H9 (cell line): ENCODE measurements at regions not wholly inside any gene's neighbourhood (a gene's known extent, or its start where the extent isn't known, plus 50 kb on each side); places are given as distances from the start of the nearest gene placed in this dataset.

Experiments
- DNase-seq: peaks from one replicate; pipeline ENCODE4 v3.0.0-alpha.2; 2017
- H2AFZ ChIP-seq: one replicate; pipeline ENCODE4 v1.6.1; 2013; ENCODE audit warnings: mild to moderate bottlenecking, low read length, control low read depth, moderate library complexity
- H2AK5ac ChIP-seq: 2 replicates; pipeline ENCODE4 v1.6.1; 2013; ENCODE audit warnings: low read length, control low read depth, mixed read lengths; ENCODE audit not compliant: insufficient read length
- H2BK120ac ChIP-seq: one replicate; pipeline ENCODE4 v1.6.1; 2013; ENCODE audit warnings: low read depth, mild to moderate bottlenecking, low read length, control low read depth, inconsistent platforms; ENCODE audit not compliant: poor library complexity, severe bottlenecking
- H2BK12ac ChIP-seq: 2 replicates; pipeline ENCODE4 v1.6.1; 2013; ENCODE audit warnings: low read length, control low read depth, mixed read lengths, low read depth; ENCODE audit not compliant: insufficient read length
- H2BK15ac ChIP-seq: 2 replicates; pipeline ENCODE4 v1.6.1; 2013; ENCODE audit warnings: low read depth, low read length, control low read depth
- H2BK20ac ChIP-seq: one replicate; pipeline ENCODE4 v1.6.1; 2013; ENCODE audit warnings: low read depth, mild to moderate bottlenecking, low read length, control low read depth, inconsistent platforms; ENCODE audit not compliant: poor library complexity, severe bottlenecking
- H2BK5ac ChIP-seq: 2 replicates; pipeline ENCODE4 v1.6.1; 2013; ENCODE audit warnings: low read length, control low read depth, mixed read lengths; ENCODE audit not compliant: insufficient read length
- H3K14ac ChIP-seq: 2 replicates; pipeline ENCODE4 v1.6.1; 2013; ENCODE audit warnings: low read length, control low read depth; ENCODE audit not compliant: insufficient read depth
- H3K18ac ChIP-seq: 2 replicates; pipeline ENCODE4 v1.6.1; 2013; ENCODE audit warnings: low read depth, mild to moderate bottlenecking, mixed read lengths, low read length, control low read depth; ENCODE audit not compliant: insufficient read length
- H3K23ac ChIP-seq: 2 replicates; pipeline ENCODE4 v1.6.1; 2013; ENCODE audit warnings: low read length, control low read depth, mixed read lengths, low read depth; ENCODE audit not compliant: insufficient read length
- H3K23me2 ChIP-seq: 2 replicates; pipeline ENCODE4 v1.6.1; 2013; ENCODE audit warnings: low read depth, mild to moderate bottlenecking, mixed read lengths, low read length, control low read depth; ENCODE audit not compliant: insufficient read length, poor library complexity, severe bottlenecking
- H3K27ac ChIP-seq: 2 replicates; pipeline ENCODE4 v1.5.1; 2013; ENCODE audit warnings: low read length, control low read depth, mixed read lengths, low read depth; ENCODE audit not compliant: insufficient read length
- H3K27me3 ChIP-seq: 2 replicates; pipeline ENCODE4 v1.6.1; 2013; ENCODE audit warnings: low read length, control low read depth, inconsistent platforms; ENCODE audit not compliant: insufficient read depth
- H3K4ac ChIP-seq: 2 replicates; pipeline ENCODE4 v1.6.1; 2013; ENCODE audit warnings: low read depth, mild to moderate bottlenecking, control low read depth, inconsistent platforms, low read length, moderate library complexity
- H3K4me1 ChIP-seq: 2 replicates; pipeline ENCODE4 v1.6.1; 2013; ENCODE audit warnings: low read length, control low read depth, inconsistent platforms; ENCODE audit not compliant: insufficient read depth
- H3K4me2 ChIP-seq: 2 replicates; pipeline ENCODE4 v1.6.1; 2013; ENCODE audit warnings: low read length, control low read depth, mixed read lengths; ENCODE audit not compliant: insufficient read length, insufficient read depth
- H3K56ac ChIP-seq: 2 replicates; pipeline ENCODE4 v1.6.1; 2013; ENCODE audit warnings: low read depth, mild to moderate bottlenecking, mixed read lengths, low read length, control low read depth; ENCODE audit not compliant: insufficient read length
- H3K79me1 ChIP-seq: 2 replicates; pipeline ENCODE4 v1.6.1; 2013; ENCODE audit warnings: low read depth, mild to moderate bottlenecking, moderate library complexity, low read length, control low read depth, inconsistent platforms; ENCODE audit not compliant: insufficient read depth, poor library complexity, severe bottlenecking
- H3K79me2 ChIP-seq: 2 replicates; pipeline ENCODE4 v1.6.1; 2013; ENCODE audit warnings: low read length, control low read depth, inconsistent platforms; ENCODE audit not compliant: insufficient read depth
- H3K9ac ChIP-seq: 2 replicates; pipeline ENCODE4 v1.6.1; 2013; ENCODE audit warnings: low read length, control low read depth, mixed read lengths; ENCODE audit not compliant: insufficient read length; ENCODE audit errors: extremely low read depth
- H3K9me3 ChIP-seq: one replicate; pipeline ENCODE4 v1.6.1; 2013; ENCODE audit warnings: low read depth, low read length, inconsistent platforms; ENCODE audit not compliant: control insufficient read depth
- H3T11ph ChIP-seq: one replicate; pipeline ENCODE4 v1.6.1; 2013; ENCODE audit warnings: mild to moderate bottlenecking, low read length, control low read depth, inconsistent platforms
- H4K20me1 ChIP-seq: one replicate; pipeline ENCODE4 v1.6.1; 2013; ENCODE audit not compliant: control insufficient read depth, insufficient read length, insufficient read depth
- H4K5ac ChIP-seq: 2 replicates; pipeline ENCODE4 v1.6.1; 2013; ENCODE audit warnings: low read depth, mild to moderate bottlenecking, mixed read lengths, low read length, control low read depth; ENCODE audit not compliant: insufficient read length
- H4K8ac ChIP-seq: replicated peaks from 2 replicates; pipeline ENCODE4 v1.6.1; 2013; ENCODE audit warnings: low read length, control low read depth, mixed read lengths, low read depth; ENCODE audit not compliant: insufficient read length
- H4K91ac ChIP-seq: 2 replicates; pipeline ENCODE4 v1.6.1; 2013; ENCODE audit warnings: low read depth, mild to moderate bottlenecking, moderate library complexity, mixed read lengths, low read length, control low read depth; ENCODE audit not compliant: insufficient read length
- H3K27ac Mint-ChIP-seq, 3 experiments: 2 replicates in 2 of 3; 3 replicates in 1 of 3; pipeline ENCODE4 v1.8.0; 2020 to 2021; ENCODE audit warnings: mixed read lengths in 3 of 3, mild to moderate bottlenecking in 1 of 3, moderate library complexity in 1 of 3
- H3K27me3 Mint-ChIP-seq: 2 replicates; pipeline ENCODE4 v1.8.0; 2021; ENCODE audit warnings: low read depth, mild to moderate bottlenecking, moderate library complexity, mixed read lengths
- H3K36me3 Mint-ChIP-seq, 3 experiments: 2 replicates in 2 of 3; 3 replicates in 1 of 3; pipeline ENCODE4 v1.8.0; 2020 to 2021; ENCODE audit warnings: low read depth in 3 of 3, mixed read lengths in 3 of 3; ENCODE audit not compliant: insufficient read depth in 1 of 3
- H3K4me1 Mint-ChIP-seq, 2 experiments: 2 replicates each; pipeline ENCODE4 v1.8.0; 2020; ENCODE audit warnings: mixed read lengths in 2 of 2
- H3K4me3 Mint-ChIP-seq, 2 experiments: 2 replicates in 1 of 2; 3 replicates in 1 of 2; pipeline ENCODE4 v1.8.0; 2020 to 2021; ENCODE audit warnings: mild to moderate bottlenecking in 2 of 2, mixed read lengths in 2 of 2, moderate library complexity in 1 of 2
- H3K9me3 Mint-ChIP-seq, 2 experiments: 2 replicates in 1 of 2; 3 replicates in 1 of 2; pipeline ENCODE4 v1.8.0; 2020; ENCODE audit warnings: mild to moderate bottlenecking in 2 of 2, mixed read lengths in 2 of 2, moderate library complexity in 1 of 2
- WGBS: extraction: QIAGEN DNeasy Blood & Tissue Kit; methylation state at CpG from one replicate; pipeline ENCODE4 v1.1.7; 2013; ENCODE audit warnings: missing lambda C conversion rate, low lambda C conversion rate, mixed read lengths; ENCODE audit not compliant: insufficient read length; ENCODE audit errors: extremely low coverage; 5-methylcytosine and 5-hydroxymethylcytosine counted together
- TF ChIP-seq, protein P1 (sequence below): fragments of 200-600 bp; sonication (generic); conservative IDR thresholded peaks from 3 replicates; pipeline ENCODE4 v1.8.0; 2021; ENCODE audit warnings: antibody characterized with exemption, mild to moderate bottlenecking

DNA sequence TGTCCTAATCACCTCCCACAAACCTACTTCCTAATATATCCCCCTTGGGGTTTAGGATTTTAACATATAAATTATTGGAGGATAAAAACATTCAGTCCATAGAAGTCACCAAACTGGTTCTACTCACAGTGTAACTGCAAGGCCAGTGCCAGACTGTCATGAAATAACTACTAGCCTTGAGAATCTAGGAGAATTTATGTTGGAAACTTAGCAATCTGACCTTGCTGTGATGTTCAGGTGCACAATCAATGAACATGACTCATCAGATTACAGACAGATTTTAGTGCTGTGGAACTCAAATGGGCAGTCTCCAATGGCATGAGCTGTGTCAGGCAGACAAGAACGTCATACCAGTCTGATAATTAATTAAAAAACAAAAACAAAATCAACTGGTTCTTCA lies 571.4 kb upstream of the IGFBP3 start:
- H3K27ac ChIP-seq: no peak overlapping the region
- DNase-seq: no peak
- no peak overlapping the region for H2AK5ac ChIP-seq
- no peaks in the 10 kb centered on the region for H3K79me2 ChIP-seq
- H3K36me3 Mint-ChIP-seq: peaks cover 0 to 5% (median 1%) of the 10 kb centered on the region in 3 experiments; a peak in 1 of 7 replicates
- no peaks in the 10 kb centered on the region for H4K20me1 ChIP-seq
- H2BK120ac ChIP-seq: no peak overlapping the region
- H3K9ac ChIP-seq: no peak overlapping the region
- no peak overlapping the region for H2AFZ ChIP-seq
- no peaks in the 10 kb centered on the region for H3K4me1 Mint-ChIP-seq
- no peak overlapping the region for H4K91ac ChIP-seq
- TF ChIP-seq, protein P1, sequence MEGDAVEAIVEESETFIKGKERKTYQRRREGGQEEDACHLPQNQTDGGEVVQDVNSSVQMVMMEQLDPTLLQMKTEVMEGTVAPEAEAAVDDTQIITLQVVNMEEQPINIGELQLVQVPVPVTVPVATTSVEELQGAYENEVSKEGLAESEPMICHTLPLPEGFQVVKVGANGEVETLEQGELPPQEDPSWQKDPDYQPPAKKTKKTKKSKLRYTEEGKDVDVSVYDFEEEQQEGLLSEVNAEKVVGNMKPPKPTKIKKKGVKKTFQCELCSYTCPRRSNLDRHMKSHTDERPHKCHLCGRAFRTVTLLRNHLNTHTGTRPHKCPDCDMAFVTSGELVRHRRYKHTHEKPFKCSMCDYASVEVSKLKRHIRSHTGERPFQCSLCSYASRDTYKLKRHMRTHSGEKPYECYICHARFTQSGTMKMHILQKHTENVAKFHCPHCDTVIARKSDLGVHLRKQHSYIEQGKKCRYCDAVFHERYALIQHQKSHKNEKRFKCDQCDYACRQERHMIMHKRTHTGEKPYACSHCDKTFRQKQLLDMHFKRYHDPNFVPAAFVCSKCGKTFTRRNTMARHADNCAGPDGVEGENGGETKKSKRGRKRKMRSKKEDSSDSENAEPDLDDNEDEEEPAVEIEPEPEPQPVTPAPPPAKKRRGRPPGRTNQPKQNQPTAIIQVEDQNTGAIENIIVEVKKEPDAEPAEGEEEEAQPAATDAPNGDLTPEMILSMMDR: no peak
- no peak overlapping the region for H3K4ac ChIP-seq
- H3K9me3 Mint-ChIP-seq: peaks cover 7 to 11% of the 10 kb centered on the region in 2 experiments; a peak in 4 of 5 replicates
- H2BK5ac ChIP-seq: no peak overlapping the region
- H3K27me3 Mint-ChIP-seq: no peaks in the 10 kb centered on the region
- no peak overlapping the region for H4K5ac ChIP-seq
- H2BK12ac ChIP-seq: no peak overlapping the region
- no peak overlapping the region for H3K4me3 Mint-ChIP-seq
- H2BK15ac ChIP-seq: no peak overlapping the region
- no peaks in the 10 kb centered on the region for H3K23me2 ChIP-seq
- no peak overlapping the region for H3K23ac ChIP-seq
- no peak overlapping the region for H2BK20ac ChIP-seq
- no peaks in the 10 kb centered on the region for H3K79me1 ChIP-seq
- H3K27ac Mint-ChIP-seq: no peak overlapping the region
- H3K27me3 ChIP-seq: no peaks in the 10 kb centered on the region
- no peak overlapping the region for H3K18ac ChIP-seq
- no peaks in the 10 kb centered on the region for H3K9me3 ChIP-seq
- no CpG with 5 or more reads among the region's 1 CpG for WGBS
- H4K8ac ChIP-seq: no peak overlapping the region
- H3K4me1 ChIP-seq: no peaks in the 10 kb centered on the region
- H3T11ph ChIP-seq: no peak overlapping the region
- no peak overlapping the region for H3K56ac ChIP-seq
- no peak overlapping the region for H3K4me2 ChIP-seq
- H3K14ac ChIP-seq: no peak overlapping the region
